Stomach (tissue), 8 donors: ENCODE measurements at regions not wholly inside any gene's neighbourhood (a gene's known extent, or its start where the extent isn't known, plus 50 kb on each side); places are given as distances from the start of the nearest gene placed in this dataset.

Source experiments
- DNase-seq, 2 donors: peaks; one replicate each; pipeline versions ENCODE4 v3.0.0 to v3.0.0-alpha.2; 2013 to 2019
- H3K27ac ChIP-seq, 5 donors: fragments of 200-600 bp in 4 of 5; sonication (generic) in 4 of 5; one replicate each; pipeline ENCODE4 v1.5.1; 2013 to 2019; ENCODE audit warnings: mild to moderate bottlenecking in 1 of 5, moderate library complexity in 1 of 5
- H3K27me3 ChIP-seq, 3 donors: fragments of 200-600 bp; sonication (generic); one replicate each; pipeline ENCODE4 v1.5.1; 2017 to 2019; ENCODE audit warnings: mixed run types in 1 of 3
- H3K36me3 ChIP-seq, 4 donors: fragments of 200-600 bp; sonication (generic); 1 replicate in 3 of 4; 2 replicates in 1 of 4; pipeline ENCODE4 v1.5.1; 2016 to 2019
- H3K4me1 ChIP-seq, 4 donors: fragments of 200-600 bp; sonication (generic); one replicate each; pipeline ENCODE4 v1.5.1; 2016 to 2019
- H3K4me3 ChIP-seq, 4 donors: fragments of 200-600 bp; sonication (generic) in 3 of 4; one replicate each; pipeline ENCODE4 v1.5.1; 2016 to 2019; ENCODE audit warnings: mild to moderate bottlenecking in 1 of 4
- H3K9me3 ChIP-seq, 4 donors: fragments of 200-600 bp; sonication (generic); one replicate each; pipeline ENCODE4 v1.5.1; 2016 to 2019
- EP300 ChIP-seq: sonication (generic); formaldehyde crosslinking; IDR thresholded peaks from one replicate; pipeline ENCODE4 v1.6.1; 2017; ENCODE audit warnings: antibody characterized with exemption
- POLR2A ChIP-seq, 4 donors: fragments of 450-650 bp; IDR thresholded peaks; one replicate each; pipeline ENCODE4 v1.6.1; 2016; ENCODE audit warnings: antibody characterized with exemption in 4 of 4, control low read depth in 2 of 4, mild to moderate bottlenecking in 1 of 4, moderate library complexity in 1 of 4
- POLR2AphosphoS5 ChIP-seq, 3 donors: sonication (generic); formaldehyde crosslinking; IDR thresholded peaks; one replicate each; pipeline ENCODE4 v1.6.1; 2016; ENCODE audit warnings: antibody characterized with exemption in 3 of 3
- WGBS, 5 donors: extraction: QIAGEN DNeasy Blood & Tissue Kit in 3 of 5; methylation state at CpG; one replicate each; pipeline versions ENCODE4 v1.1.5 to v1.1.7; 2013 to 2018; 5-methylcytosine and 5-hydroxymethylcytosine counted together
- intact Hi-C: fragments of 100-400 bp; cut with DNase I; formaldehyde crosslinking; loops from one replicate; pipeline ENCODE4 v1.15.1; 2023; ENCODE audit warnings: low total_unique reads
- TF ChIP-seq, protein P1 (sequence below), 7 experiments: fragments of 450-650 bp in 4 of 7; fragments of 200-600 bp in 3 of 7; sonication (generic) in 3 of 7; IDR thresholded peaks; one replicate each; pipeline ENCODE4 v1.5.1; 2016 to 2019; ENCODE audit warnings: antibody characterized with exemption in 7 of 7, control low read depth in 2 of 7, mild to moderate bottlenecking in 1 of 7
- donor health status: healthy with polysubstance abuse.
- donor health status: Bipolar disorder and iron deficiency.
- donor health status: healthy.

DNA sequence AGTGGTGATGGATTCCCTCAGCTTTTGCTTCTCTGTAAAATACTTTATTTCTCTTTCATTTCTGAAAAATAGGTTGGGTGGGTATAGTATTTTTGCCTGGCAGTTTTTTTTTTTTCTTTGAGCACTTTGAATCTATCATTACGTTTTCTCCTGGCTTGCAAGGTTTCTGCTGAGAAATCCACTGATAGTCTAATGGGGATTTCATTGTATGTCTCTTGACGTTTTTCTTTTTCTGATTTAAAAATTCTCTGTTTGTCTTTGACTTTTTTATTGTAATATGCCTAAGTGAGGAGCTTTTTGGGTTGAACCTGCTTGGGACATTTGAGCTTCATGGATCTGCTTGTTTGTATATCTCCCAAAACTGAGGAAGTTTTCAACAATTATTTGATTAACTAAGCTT, 606.0 kb downstream of the KCNH5 start:
- no peaks in the 10 kb centered on the region for H3K36me3 ChIP-seq
- no peaks in the 10 kb centered on the region for H3K4me1 ChIP-seq
- TF ChIP-seq POLR2AphosphoS5 (IDR thresholded peaks at IDR 0.05) (no peak), POLR2A (IDR thresholded peaks at IDR 0.05) (no peak)
- TF ChIP-seq, protein P1, sequence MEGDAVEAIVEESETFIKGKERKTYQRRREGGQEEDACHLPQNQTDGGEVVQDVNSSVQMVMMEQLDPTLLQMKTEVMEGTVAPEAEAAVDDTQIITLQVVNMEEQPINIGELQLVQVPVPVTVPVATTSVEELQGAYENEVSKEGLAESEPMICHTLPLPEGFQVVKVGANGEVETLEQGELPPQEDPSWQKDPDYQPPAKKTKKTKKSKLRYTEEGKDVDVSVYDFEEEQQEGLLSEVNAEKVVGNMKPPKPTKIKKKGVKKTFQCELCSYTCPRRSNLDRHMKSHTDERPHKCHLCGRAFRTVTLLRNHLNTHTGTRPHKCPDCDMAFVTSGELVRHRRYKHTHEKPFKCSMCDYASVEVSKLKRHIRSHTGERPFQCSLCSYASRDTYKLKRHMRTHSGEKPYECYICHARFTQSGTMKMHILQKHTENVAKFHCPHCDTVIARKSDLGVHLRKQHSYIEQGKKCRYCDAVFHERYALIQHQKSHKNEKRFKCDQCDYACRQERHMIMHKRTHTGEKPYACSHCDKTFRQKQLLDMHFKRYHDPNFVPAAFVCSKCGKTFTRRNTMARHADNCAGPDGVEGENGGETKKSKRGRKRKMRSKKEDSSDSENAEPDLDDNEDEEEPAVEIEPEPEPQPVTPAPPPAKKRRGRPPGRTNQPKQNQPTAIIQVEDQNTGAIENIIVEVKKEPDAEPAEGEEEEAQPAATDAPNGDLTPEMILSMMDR (IDR thresholded peaks at IDR 0.05): no peak
- 65 to 78% (median 66%) methylated on average over 2 of the region's 2 CpGs for WGBS, 5 donors
- H3K4me3 ChIP-seq: no peak overlapping the region
- intact Hi-C loops: no loop called here
- DNase-seq: no peak
- no peak overlapping the region for H3K27ac ChIP-seq
- no peaks in the 10 kb centered on the region for H3K27me3 ChIP-seq
- H3K9me3 ChIP-seq: peaks cover 6 to 61% (median 37%) of the 10 kb centered on the region in 4 donors

DNA sequence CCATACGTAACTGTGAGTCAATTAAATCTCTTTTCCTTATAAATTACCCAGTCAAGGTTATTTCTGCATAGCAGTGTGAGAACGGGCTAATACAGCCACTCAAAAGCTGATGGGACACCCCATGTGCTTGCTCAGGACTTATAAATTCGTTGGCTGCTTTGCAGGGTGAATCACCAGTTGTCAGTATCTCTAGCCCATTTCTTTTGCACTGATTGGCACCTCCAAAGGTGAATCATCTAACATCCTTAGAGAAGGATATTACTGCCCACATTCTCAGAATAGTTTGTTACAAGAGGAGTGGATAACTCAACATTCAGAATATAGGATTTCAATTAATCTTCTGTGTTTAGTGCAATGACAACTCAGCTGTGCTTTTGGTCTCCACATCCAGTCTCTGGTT, 601.5 kb downstream of the KCNH5 start:
- no peak for DNase-seq
- H3K36me3 ChIP-seq: no peaks in the 10 kb centered on the region
- H3K4me1 ChIP-seq: no peaks in the 10 kb centered on the region
- 70 to 80% (median 76%) methylated on average over 3 of the region's 3 CpGs for WGBS, 5 donors
- H3K27me3 ChIP-seq: no peaks in the 10 kb centered on the region
- TF ChIP-seq POLR2A (IDR thresholded peaks at IDR 0.05): no peak
- TF ChIP-seq, protein P1 (IDR thresholded peaks at IDR 0.05): no peak
- TF ChIP-seq POLR2AphosphoS5 (IDR thresholded peaks at IDR 0.05): no peak
- no peak for TF ChIP-seq EP300
- intact Hi-C loops: no loop called here
- no peak overlapping the region for H3K4me3 ChIP-seq
- no peak overlapping the region for H3K27ac ChIP-seq
- H3K9me3 ChIP-seq: peaks cover 6 to 38% (median 22%) of the 10 kb centered on the region in 4 donors

DNA sequence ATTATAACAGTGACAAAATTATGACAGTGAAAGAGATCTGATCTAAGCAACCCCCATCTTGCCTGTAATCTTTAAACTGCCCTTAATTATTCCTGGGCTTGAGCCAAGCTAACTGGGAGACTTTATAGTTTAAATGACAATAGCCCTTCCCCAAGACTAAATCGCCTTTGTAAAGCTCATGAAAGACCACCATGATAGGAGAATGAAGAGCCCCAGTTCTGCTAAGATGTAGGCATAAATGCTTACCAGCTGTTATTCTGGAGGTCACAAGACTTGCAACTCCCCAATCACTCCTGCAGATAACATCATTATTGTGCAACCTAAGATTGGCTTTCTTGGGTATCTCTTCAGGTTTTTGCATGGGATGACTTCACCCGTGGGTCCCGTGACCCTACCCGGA, 599.7 kb downstream of the KCNH5 start:
- Histone ChIP-seq H3K27ac (no peak overlapping the region), H3K4me3 (no peak overlapping the region), H3K4me1 (no peaks in the 10 kb centered on the region), H3K36me3 (no peaks in the 10 kb centered on the region), H3K27me3 (no peaks in the 10 kb centered on the region), H3K9me3 (peaks cover 0 to 20% (median 6%) of the 10 kb centered on the region in 4 donors)
- no peak for DNase-seq
- 75 to 89% (median 84%) methylated on average over 4 of the region's 4 CpGs for WGBS, 5 donors
- intact Hi-C loops: no loop called here
- TF ChIP-seq POLR2AphosphoS5 (IDR thresholded peaks at IDR 0.05): no peak
- TF ChIP-seq EP300: no peak
- TF ChIP-seq, protein P1 (IDR thresholded peaks at IDR 0.05): no peak
- no peak for TF ChIP-seq POLR2A (IDR thresholded peaks at IDR 0.05)

DNA sequence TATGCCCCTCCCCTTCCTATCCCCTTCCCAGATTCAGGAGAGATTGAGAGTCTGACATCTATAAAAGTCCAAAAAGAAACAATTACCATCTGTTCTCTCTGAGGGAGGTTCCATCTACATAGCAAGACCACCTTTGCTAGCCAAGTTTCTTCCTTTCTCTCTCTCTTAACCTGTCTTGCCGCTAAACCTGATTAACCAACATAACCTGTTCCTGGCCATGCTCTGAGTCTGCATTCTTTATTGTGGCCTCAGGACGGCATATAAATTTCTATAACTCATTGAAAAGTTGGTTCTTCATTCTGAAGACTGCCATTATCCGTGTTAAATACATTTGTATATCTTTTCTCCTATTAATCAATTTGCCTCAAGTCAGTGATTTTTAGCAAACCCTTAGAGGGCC, 594.0 kb downstream of the KCNH5 start:
- TF ChIP-seq, protein P1 (IDR thresholded peaks at IDR 0.05): no peak
- TF ChIP-seq POLR2AphosphoS5 (IDR thresholded peaks at IDR 0.05): no peak
- TF ChIP-seq EP300: no peak
- no peak for TF ChIP-seq POLR2A (IDR thresholded peaks at IDR 0.05)
- Histone ChIP-seq H3K4me3 (no peak overlapping the region), H3K4me1 (no peaks in the 10 kb centered on the region), H3K27ac (no peak overlapping the region), H3K36me3 (no peaks in the 10 kb centered on the region), H3K9me3 (no peaks in the 10 kb centered on the region), H3K27me3 (no peaks in the 10 kb centered on the region)
- peak in 1 of 2 donors; percentile 21 for DNase-seq
- intact Hi-C loops: no loop called here
- WGBS, 5 donors: 73 to 86% (median 81%) methylated on average over 3 of the region's 3 CpGs
